ENCODE measurements at regions not wholly inside any gene's neighbourhood (a gene's known extent, or its start where the extent isn't known, plus 50 kb on each side); places are given as distances from the start of the nearest gene placed in this dataset.
A peak's percentile ranks its signal among the peaks of the same experiment; 100 is the strongest.

DNA sequence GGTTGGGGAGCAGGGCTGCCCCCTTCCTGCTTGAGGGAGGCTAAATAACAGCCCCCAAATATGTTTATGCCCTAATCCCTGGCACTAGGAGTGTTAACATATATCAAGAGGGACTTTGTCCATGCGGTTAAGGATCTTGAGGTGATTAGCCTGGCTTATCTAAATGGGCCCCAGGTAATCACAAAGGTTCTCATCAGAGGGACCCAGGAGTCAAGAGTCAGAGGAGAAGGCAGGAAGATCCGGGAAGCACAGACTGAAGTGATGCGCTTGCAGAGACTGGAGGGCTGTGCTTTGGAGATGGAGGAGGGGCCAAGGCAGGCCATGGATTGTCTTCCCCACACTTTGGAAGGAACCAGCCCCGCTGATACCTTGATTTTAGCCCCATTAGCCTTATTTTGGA is 86.4 kb downstream of the IER5 start:
- TF ChIP-seq, protein P1, sequence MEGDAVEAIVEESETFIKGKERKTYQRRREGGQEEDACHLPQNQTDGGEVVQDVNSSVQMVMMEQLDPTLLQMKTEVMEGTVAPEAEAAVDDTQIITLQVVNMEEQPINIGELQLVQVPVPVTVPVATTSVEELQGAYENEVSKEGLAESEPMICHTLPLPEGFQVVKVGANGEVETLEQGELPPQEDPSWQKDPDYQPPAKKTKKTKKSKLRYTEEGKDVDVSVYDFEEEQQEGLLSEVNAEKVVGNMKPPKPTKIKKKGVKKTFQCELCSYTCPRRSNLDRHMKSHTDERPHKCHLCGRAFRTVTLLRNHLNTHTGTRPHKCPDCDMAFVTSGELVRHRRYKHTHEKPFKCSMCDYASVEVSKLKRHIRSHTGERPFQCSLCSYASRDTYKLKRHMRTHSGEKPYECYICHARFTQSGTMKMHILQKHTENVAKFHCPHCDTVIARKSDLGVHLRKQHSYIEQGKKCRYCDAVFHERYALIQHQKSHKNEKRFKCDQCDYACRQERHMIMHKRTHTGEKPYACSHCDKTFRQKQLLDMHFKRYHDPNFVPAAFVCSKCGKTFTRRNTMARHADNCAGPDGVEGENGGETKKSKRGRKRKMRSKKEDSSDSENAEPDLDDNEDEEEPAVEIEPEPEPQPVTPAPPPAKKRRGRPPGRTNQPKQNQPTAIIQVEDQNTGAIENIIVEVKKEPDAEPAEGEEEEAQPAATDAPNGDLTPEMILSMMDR (IDR thresholded peaks at IDR 0.05), result no peak
- Histone ChIP-seq H3K4me1 (no peaks in the 10 kb centered on the region), H3K9me3 (no peaks in the 10 kb centered on the region), H3K27ac (no peak overlapping the region), H3K4me3 (no peak overlapping the region), H3K36me3 (no peaks in the 10 kb centered on the region), H3K27me3 (no peaks in the 10 kb centered on the region)
- peak in 1 of 2 donors; percentile 28 for DNase-seq (ENCODE audit: low spot score in 2 of 2)
- intact Hi-C loops (cut with DNase I), result no loop called here

DNA sequence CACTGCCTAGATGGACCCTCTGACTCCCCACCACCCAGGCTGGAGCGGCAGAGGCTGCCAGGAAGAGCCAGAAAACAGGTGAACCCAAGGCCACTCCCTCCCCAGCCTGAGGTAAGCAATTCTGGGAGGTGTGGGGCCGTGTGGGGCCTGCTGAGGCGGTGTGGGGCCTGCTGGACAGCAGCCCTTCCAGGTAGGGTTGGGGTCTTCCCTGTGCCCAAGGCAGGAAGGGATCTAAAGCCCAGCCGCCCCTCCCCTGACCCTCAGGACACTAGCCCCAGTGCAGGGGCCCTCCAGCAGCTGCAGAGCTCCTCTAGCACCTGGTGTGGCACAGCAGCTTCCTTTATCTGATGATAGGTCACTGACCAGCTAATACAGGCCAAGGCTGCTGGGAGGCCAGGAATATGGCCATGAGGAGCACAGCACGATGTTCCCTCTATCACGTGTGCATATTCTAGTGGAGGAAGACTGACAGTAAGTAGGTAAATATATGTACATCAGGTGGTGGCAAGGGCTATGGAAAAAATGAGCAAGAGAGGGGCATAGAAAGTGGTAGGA is 86.9 kb downstream of the IER5 start:
- Histone ChIP-seq H3K4me1 (no peaks in the 10 kb centered on the region), H3K36me3 (no peaks in the 10 kb centered on the region), H3K4me3 (no peak overlapping the region), H3K9me3 (no peaks in the 10 kb centered on the region), H3K27ac (no peak overlapping the region), H3K27me3 (no peaks in the 10 kb centered on the region)
- TF ChIP-seq, protein P1 (IDR thresholded peaks at IDR 0.05), result no peak
- peak in 1 of 2 donors; percentile 28 for DNase-seq (ENCODE audit: low spot score in 2 of 2)
- intact Hi-C loops (cut with DNase I), result no loop called here

DNA sequence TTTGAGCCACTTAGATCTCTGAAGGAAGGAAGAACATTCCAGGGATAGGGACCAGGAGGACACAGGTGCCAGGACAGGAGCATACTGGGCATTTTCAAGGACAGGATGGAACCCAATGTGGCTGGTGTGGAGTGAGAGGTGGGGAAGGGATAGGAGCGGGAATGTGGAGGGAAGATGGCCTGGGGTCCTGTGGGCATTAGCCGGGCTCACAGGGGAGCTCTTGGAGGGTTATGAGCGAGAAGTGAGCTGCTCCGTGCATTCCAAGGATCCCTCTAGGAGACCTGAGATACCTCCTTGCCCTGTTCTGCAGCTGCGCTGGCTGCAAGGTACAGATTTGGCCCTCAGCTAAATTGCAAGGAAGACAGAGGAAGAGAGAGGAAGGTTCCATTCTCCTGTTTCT is 87.5 kb downstream of the IER5 start:
- intact Hi-C loops (cut with DNase I), result no loop called here
- TF ChIP-seq, protein P1 (IDR thresholded peaks at IDR 0.05), result no peak
- no peaks in the 10 kb centered on the region for H3K9me3 ChIP-seq
- H3K27ac ChIP-seq, result no peak overlapping the region
- no peak overlapping the region for H3K4me3 ChIP-seq
- no peaks in the 10 kb centered on the region for H3K4me1 ChIP-seq
- DNase-seq (ENCODE audit: low spot score in 2 of 2), result peak in 1 of 2 donors; percentile 40
- no peaks in the 10 kb centered on the region for H3K27me3 ChIP-seq
- no peaks in the 10 kb centered on the region for H3K36me3 ChIP-seq

DNA sequence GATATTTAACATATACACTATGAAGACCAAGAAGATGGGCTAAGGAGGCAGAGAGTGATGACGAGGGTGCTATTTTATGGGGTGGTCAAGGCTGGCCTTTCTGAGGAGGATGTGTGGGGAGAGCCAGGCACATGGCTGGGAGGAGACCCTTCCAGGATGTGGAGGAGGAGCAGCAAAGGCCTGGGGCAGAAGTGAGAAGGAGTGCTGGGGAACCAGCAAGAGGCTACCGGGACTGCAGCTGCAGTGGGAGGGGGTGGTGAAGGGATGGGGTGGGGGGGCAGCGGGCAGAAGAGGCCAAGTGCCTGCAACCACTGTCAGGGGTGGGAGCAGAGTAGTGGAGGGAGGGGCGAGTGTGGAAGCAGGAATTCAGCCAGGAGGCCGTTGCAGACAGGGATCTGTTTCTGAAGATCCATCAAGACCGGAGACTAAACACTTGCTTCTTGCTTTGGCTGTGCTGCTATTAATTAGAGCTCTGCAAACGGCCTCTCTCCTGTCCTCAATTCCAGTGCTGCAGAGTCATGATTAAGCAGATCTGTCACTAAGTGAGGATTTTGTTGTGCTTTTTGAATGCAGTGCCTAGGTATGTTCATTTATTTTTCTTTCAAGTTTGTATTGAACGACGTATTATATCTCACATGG is 89.9 kb downstream of the IER5 start:
- Histone ChIP-seq H3K36me3 (no peaks in the 10 kb centered on the region), H3K27me3 (no peaks in the 10 kb centered on the region), H3K9me3 (no peaks in the 10 kb centered on the region), H3K4me1 (no peaks in the 10 kb centered on the region), H3K27ac (no peak overlapping the region), H3K4me3 (no peak overlapping the region)
- TF ChIP-seq, protein P1 (IDR thresholded peaks at IDR 0.05), result no peak
- intact Hi-C loops (cut with DNase I), result no loop called here
- peak in 1 of 2 donors; percentile 25 for DNase-seq (ENCODE audit: low spot score in 2 of 2)

DNA sequence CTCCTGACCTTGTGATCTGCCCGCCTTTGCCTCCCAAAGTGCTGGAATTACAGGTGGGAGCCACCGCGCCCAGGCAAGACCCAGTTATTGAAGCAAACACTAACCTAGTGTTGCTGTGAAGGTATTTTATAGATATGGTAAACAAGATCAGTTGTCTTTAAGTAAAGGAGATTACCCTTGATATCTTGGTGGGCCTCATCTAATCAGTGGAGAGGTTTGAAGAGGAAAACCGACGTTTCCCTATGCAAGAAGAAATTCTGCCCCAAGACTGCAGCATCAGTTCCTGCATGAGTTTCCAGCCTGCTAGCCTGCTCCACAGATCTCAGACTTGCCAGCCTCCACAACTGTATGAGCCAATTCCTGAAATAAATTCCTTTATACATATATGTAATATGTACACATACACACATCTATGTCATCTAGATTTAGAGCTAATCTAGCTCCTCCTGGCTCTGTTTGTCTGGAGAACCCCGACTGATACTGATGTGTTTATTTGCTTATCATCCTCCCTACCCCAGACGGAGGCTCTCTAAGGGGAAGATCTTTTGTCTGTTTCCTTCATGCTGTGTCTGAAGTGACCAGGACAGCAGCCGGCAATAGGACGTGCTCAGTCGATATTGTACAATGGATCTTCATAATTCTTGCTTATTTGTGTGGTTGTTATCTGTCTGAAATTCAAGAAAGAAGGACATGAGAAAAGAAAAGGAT is 90.9 kb downstream of the IER5 start:
- intact Hi-C loops (cut with DNase I), result no loop called here
- no peaks in the 10 kb centered on the region for H3K9me3 ChIP-seq
- TF ChIP-seq, protein P1 (IDR thresholded peaks at IDR 0.05), result no peak
- H3K4me3 ChIP-seq, result no peak overlapping the region
- no peaks in the 10 kb centered on the region for H3K4me1 ChIP-seq
- no peak overlapping the region for H3K27ac ChIP-seq
- DNase-seq (ENCODE audit: low spot score in 2 of 2), result peak in 1 of 2 donors; percentile 16
- no peaks in the 10 kb centered on the region for H3K36me3 ChIP-seq
- no peaks in the 10 kb centered on the region for H3K27me3 ChIP-seq

Measured in ascending aorta (tissue), 2 donors.